HG03460 (cell line): ENCODE measurements at regions not wholly inside any gene's neighbourhood (a gene's known extent, or its start where the extent isn't known, plus 50 kb on each side); places are given as distances from the start of the nearest gene placed in this dataset.

Experiments used
- ATAC-seq: cut with Tn5 transposase; IDR thresholded peaks from one replicate; pipeline ENCODE4 v1.9.1; 2021; ENCODE audit not compliant: unreplicated experiment

DNA sequence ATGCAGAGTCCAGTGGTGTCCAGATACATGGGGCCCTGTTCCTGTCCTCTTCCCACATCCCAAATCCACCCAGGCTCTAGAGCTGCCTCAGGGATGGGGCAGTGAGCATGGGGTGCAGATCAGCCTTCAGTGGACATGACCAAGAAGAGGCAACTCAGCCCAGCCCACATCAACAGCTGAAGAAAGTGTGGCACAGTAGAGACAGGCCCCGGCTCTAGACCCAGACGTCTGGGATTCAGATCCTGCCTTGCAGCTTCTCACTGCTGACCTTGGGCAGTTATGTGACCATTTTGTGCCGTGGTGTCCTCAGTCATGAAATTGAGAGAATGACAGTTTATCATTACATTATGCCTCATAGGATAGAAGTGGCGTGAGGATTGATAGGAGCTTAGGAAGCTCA lies 54.6 kb upstream of the CST7 start:
- no peak for ATAC-seq

DNA sequence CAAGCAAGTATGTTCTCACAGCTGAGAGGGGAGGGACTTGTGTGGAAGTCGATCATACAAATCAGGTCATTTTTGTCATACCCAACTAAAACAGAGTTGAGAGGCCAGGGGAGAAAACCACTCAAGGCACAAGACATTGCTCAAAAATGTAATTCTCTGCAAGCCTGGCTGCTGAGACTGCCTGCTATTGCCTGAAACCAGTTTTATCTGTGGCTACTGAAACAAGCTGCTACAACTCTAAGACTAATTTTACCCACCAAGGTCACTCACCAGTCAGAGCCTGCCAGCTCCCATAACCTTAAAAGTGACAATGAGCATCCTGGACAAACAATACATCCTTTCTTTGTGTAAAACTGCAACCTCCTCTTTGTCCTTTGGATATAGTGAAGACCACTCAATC lies 54.1 kb upstream of the CST7 start:
- ATAC-seq, result no peak

DNA sequence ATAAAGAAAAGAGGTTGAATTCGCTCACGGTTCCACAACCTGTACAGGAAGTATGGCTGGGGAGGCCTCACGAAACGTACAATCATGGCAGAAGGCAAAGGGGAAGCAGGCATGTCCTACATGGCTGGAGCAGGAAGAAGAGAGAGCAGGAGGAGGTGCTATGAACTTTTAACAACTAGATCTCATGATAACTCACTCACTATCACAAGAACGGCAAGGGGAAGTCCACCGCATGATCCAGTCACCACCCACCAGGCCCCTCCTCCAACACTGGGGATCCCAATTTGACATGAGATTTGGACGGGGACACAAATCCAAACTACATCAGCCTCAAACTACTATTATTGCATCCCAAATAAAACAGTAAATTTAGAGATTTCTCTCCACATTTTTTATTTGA lies 53.6 kb upstream of the CST7 start:
- ATAC-seq, result no peak

DNA sequence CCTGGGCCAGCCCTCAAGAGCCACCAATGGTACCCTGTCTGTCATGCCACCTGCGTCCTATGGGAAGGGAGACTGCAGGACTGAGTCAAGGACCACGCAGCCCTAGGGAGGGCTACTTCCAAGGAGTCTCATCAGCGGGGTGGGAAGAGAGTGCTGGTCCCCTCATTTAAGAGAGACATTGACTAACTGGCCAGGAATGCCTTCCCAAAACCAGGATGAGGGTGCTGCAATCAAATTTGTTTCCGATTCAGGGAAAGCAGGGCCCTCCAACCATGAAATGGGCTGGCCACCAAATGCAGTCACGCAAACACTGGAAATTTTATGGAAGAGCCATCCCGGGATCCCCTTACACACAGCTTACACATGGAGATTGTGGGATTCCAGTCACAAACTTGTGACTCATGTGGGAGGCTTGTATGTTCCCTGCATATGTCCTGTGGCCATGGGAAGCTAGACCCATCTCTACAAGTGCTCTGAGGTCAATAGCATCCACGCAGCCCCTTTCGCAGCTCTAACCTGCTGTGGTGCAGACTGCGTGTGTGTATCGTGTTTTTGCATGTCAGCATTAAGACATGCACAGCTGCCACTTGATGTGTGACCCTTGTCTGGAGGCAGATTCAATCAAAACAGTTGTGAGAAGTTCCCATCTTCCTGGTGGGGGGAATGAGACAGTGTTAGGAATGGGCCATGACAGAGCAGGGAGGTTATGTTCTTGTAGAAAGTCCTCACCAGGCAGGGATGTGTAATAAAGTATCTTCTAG lies 53.0 kb upstream of the CST7 start:
- no peak for ATAC-seq

DNA sequence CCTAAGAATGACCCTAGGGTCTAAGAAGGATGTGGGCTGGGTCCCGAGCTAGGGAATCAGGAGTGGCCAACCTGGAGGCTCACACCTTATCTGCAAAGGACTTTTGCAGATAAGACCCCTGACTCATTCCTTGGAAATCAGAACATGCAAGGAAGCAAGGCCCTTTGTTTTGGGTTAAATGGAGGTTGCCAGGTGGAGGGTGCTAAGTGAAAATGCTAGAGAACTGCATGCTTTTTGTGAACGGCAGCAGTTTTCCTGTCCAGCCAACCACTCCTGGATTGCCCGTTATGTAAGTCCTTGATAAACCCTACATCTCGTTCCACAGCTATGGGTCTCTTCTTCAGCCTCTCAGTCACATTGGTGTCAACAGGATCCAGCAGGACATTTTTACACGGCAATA lies 52.1 kb upstream of the CST7 start:
- no peak for ATAC-seq

DNA sequence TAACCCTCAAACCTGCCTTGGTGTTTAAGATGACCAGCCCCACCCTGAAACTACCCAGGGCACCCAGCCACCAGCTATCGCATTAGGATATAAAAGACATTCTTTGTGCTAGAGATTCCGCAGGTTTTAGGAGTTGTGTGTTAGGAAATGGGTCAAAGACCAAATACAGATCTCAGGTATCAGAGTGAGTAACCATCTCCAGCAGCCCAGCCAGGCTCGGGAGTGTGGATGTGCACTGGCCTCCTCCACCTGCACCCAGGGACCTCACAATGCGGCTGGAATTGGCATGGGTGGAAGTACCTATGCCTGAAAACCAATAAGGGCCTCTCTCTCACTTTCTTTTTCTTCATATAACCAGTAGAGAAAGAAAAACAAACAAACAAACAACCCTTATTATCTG lies 51.1 kb upstream of the CST7 start:
- ATAC-seq, result no peak

DNA sequence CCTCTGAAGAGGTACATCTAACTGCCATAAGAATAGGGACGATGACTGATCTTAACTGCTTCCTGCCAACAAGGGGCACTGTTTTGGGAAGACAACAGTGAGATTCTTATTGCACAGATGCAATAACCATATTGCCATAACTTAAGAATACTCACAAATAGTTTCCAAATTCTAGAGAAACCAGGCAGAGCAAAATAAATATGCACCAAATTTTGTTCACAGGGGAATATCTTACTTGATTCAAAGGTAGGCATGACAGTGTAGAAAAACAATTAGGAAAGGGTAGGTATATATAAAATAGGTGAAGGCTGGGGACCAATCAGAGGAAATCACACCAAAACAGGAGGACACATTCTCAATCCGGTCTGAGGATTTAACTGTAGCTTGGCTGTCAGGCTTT lies 49.9 kb upstream of the CST7 start:
- ATAC-seq, result no peak
